ENCODE measurements at regions not wholly inside any gene's neighbourhood (a gene's known extent, or its start where the extent isn't known, plus 50 kb on each side); places are given as distances from the start of the nearest gene placed in this dataset.

DNA sequence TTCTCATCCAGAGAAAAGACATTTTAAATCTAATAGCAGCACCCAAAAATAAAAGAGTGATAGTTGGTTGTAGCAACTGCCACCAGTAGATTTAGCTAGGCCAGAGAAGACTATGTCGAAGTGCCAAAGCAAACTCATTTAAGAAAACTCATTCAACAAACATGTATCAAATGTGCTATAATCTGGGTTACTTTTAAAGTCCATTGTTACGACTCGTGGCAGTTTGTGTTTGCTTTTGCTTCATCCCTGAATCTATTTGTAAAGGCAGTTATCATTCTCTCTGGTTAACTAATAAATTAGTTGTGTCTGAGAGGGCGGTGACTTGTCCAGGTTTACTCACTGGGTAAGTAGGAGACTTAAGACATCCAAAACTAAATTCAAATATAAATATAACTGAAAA, 159.4 kb downstream of the ZIC4 start:
- TF ChIP-seq EZH2phosphoT487 (conservative IDR thresholded peaks at IDR 0.05; ENCODE audit: low read length) (no peak), CTCF (IDR thresholded peaks at IDR 0.05; ENCODE audit: insufficient read depth, low read length, poor library complexity, severe bottlenecking) (no peak)
